ENCODE measurements at regions not wholly inside any gene's neighbourhood (a gene's known extent, or its start where the extent isn't known, plus 50 kb on each side); places are given as distances from the start of the nearest gene placed in this dataset.

DNA sequence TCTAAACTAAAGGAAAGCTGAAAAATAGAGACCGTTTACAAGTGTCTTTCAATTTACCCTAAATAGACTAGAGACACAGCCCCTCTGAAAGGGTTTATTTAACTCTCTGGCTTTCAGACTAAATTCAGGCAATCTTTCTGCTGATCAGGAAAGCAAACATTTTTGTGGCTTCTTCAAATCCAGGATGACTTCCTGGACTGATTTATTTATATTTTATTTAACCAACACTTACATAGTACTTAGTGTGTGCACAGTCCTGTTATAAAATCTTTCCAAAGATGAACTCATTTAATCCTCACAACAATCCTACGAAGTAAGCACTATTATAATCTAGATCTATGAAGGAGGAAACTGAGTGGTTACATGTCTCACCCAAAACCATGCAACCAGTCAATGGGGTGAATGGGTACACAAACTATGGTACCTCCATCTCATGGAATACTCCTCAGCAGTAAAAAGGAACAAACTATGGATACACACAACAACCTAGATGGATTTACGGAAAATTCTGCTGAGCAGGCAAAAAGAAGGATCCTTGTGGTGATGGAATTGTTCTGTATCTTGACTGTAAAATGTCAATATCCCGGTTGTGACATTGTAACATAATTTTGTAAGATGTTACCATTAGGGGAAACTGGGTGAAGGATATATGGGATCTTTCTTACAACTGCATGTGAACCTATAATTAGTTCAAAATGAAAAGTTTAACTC lies 64.1 kb upstream of the MAMLD1 start:
- no peak for DNase-seq (ENCODE audit: low read depth)

DNA sequence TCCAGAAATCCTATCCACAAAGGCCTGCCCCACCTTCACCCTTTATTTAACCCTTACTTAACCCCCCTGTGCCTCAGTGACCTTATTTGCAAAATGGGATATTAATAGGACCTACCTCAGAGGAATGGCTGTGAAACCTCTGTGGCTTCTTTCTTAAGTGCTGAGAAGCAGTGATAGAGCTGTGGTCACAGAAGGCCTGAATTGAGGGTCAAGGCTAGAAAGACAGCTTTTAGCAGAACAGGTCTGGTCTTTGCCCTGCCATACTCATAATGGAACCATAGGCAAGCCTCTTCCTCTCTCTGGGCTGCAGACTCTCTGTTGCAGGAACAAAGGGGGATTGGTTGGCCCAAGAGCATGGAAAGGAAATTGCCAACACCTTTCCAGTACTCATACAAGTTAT lies 63.5 kb upstream of the MAMLD1 start:
- DNase-seq (ENCODE audit: low read depth): no peak

DNA sequence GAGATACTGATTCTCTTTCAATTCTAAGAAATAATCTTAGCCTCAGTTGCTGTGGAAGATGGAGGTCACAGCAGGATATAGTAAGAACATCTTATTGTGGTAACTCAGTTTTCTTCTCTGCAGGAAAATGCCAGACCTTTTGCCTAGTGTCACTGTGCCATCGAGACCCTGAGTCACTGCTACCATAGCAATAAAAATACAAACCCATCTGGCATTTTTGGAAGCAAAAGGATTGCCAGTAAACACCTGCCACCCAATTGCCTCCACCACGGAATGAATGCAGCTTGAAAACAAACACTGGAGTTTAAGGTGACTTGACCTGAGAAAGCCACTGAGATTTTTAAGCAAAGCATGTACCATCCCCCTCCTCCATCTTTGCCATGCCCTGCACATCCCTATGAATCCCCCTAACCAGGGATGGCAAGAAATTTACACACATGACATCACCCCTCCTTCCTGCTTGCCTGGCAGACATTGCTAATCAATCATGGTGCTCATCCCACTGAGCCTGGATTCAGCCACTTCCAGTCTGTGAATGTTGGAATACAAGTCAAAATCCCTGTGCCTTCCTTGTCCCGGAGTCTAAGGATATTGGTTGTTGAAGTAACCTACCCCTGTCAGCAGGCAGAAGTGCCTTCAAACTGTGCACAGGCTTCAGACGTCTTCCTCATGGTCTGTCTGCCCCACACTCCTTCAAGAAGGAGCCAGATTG lies 59.6 kb upstream of the MAMLD1 start:
- DNase-seq (ENCODE audit: low read depth): no peak

DNA sequence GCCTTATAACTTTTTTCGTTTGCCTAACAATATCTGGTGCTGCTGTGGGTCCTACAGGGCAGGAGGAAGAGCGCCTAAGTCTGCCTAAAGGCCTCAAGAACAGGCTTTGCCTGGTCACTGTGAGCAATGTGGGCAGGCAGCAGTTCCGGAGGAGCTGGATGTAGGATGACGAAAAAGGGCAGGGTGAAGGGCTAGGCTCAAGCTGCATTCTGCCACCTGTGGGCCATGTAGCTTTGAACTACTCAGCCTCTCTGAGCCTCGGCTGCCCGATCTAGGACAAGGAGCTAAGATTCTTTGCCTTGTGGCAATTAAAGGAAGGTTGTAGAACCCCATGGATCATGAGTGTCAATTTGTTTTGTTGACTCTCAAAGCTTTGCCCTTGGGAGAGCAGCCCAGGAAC lies 57.1 kb upstream of the MAMLD1 start:
- DNase-seq (ENCODE audit: low read depth): no peak

DNA sequence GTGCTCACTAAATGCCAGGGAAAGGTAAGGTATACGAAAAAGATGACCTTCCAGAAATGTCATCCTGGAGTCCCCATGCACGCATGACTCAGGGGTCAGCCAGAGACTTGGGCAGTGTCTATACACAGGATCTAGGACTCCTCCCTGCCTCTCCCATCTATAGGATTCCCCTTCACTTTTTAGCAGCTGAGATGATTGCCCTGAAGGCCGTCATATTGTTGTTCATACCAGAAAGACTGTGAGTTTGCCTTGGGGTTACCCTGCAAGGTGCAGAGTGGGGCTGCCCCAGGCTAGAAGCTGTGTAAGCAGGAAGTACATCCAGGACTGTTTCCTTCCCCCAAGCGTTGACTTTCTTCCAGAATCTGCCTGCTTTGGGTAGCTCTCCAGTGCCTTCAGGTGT lies 55.1 kb upstream of the MAMLD1 start:
- DNase-seq (ENCODE audit: low read depth): no peak

DNA sequence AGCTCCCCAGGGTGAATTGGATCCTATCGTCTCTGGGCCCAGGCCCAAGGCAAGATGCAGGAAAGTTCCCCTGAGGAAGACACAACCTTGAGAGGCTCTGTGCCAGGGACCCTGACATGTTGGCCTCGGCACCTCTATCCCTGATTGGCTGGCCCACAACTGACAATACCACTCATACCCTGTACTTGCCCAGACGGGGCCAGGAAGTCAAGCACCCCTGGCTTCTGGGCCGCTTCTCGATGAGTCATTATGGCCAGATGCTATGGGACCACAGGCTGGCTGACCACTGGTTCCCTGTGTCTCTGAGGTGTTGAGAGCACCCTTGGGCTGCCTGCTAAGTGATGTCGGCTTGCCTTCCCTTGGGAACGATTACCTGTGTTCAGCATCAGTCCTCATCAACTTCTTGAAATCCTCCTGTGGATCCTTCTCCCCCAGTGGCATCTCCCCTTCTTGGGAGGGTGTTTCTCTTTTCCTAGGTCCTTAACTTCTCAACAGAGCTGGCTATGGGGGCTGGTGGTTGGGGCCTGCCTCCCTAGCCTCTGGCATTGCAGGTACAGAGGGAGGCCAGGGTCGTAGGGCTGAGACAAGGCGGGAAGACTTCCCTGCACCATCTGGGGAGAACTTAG lies 54.5 kb upstream of the MAMLD1 start:
- no peak for DNase-seq (ENCODE audit: low read depth)

DNA sequence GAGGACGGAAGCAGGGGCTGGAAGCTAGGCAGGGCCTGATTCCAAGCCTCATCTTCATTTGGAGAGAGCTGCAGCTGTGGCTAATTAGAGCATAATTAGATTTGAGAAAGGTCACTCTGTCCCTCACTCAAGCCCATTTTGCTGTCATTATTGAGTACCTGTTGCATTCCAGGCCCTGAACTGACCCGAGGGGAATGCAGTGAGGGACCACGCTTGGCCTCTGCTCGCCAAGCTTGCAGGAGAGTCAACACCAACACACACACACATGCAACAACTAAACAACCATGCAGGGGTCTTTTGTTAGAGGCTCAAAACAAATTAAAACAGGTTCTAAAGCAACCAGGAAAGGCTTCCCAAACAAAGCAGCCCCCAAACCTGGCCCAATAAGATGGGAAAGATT lies 52.7 kb upstream of the MAMLD1 start:
- DNase-seq (ENCODE audit: low read depth): no peak

DNA sequence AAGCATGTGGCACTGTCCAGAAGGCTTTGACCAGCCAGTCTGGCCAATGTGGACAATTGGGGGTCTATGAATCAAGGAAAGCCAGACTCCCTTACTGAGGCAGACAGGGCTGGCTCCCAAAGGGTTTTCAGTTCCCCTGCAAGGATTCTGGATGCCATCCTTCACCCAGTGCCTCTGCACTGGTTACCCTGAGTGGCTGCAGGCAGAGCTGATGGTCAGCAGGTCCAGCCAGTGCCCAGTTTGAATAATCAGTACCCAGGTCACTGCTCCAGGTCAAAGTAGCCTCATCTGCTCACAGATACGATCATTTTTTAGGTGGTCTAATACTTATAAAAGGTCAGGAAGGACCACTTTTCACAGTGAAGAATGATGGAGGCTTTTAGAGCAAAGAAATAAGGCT lies 52.2 kb upstream of the MAMLD1 start:
- no peak for DNase-seq (ENCODE audit: low read depth)

DNA sequence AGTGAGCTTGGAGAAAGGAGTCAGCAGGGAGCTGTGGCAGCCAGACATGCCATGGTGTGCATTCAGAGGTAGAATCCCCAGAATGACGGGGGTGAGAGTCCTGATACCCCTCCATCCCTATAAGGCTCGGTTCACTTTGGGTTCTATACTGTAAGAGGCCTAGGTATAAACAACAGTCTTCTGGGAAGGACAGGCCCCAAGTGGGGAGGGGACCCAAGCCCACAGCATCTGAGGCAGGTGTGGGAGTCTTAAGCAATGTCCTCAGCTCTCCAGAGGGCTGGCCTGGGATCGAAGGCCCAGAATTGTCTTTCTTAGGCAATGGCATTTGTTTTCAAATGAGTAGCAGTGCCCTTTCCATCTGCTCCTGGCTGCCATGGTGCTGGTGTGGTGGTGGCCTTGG lies 50.2 kb upstream of the MAMLD1 start:
- DNase-seq (ENCODE audit: low read depth): no peak
